Endodermal cell (in vitro differentiated cells): ENCODE measurements at regions not wholly inside any gene's neighbourhood (a gene's known extent, or its start where the extent isn't known, plus 50 kb on each side); places are given as distances from the start of the nearest gene placed in this dataset.
A peak's percentile ranks its signal among the peaks of the same experiment; 100 is the strongest.

Experiments used
- DNase-seq: peaks from one replicate; pipeline ENCODE4 v3.0.0-alpha.2; 2017
- H3K27ac ChIP-seq: 2 replicates; pipeline ENCODE4 v1.5.1; 2013; ENCODE audit warnings: mild to moderate bottlenecking, low read depth, low read length, moderate library complexity
- H3K27me3 ChIP-seq: 2 replicates; pipeline ENCODE4 v1.6.1; 2013; ENCODE audit warnings: mild to moderate bottlenecking, low read length, moderate library complexity; ENCODE audit not compliant: insufficient read depth, control insufficient read depth, poor library complexity, severe bottlenecking
- H3K36me3 ChIP-seq: 2 replicates; pipeline ENCODE4 v1.7.0; 2013; ENCODE audit warnings: mild to moderate bottlenecking, low read length, moderate library complexity; ENCODE audit not compliant: control insufficient read depth, insufficient read depth
- H3K4me1 ChIP-seq: one replicate; pipeline ENCODE4 v1.7.0; 2013; ENCODE audit warnings: low read length; ENCODE audit not compliant: control insufficient read depth, insufficient read depth
- H3K4me3 ChIP-seq: 2 replicates; pipeline ENCODE4 v1.5.1; 2013; ENCODE audit warnings: mild to moderate bottlenecking, low read length, moderate library complexity
- H3K9ac ChIP-seq: 2 replicates; pipeline ENCODE4 v1.6.1; 2013; ENCODE audit warnings: mild to moderate bottlenecking, low read length, moderate library complexity; ENCODE audit not compliant: poor library complexity, severe bottlenecking; ENCODE audit errors: extremely low read depth
- H3K9me3 ChIP-seq: 2 replicates; pipeline ENCODE4 v1.6.1; 2013; ENCODE audit warnings: mild to moderate bottlenecking, low read length, moderate library complexity; ENCODE audit not compliant: control insufficient read depth
- H3K27ac Mint-ChIP-seq: 2 replicates; pipeline ENCODE4 v1.8.0; 2020; ENCODE audit warnings: mixed read lengths
- H3K27me3 Mint-ChIP-seq: 2 replicates; pipeline ENCODE4 v1.8.0; 2021; ENCODE audit warnings: mild to moderate bottlenecking, mixed read lengths; ENCODE audit not compliant: insufficient read depth
- H3K36me3 Mint-ChIP-seq: 2 replicates; pipeline ENCODE4 v1.8.0; 2020; ENCODE audit warnings: low read depth, mixed read lengths
- H3K4me1 Mint-ChIP-seq: 2 replicates; pipeline ENCODE4 v1.8.0; 2020; ENCODE audit warnings: mixed read lengths
- H3K4me3 Mint-ChIP-seq: 2 replicates; pipeline ENCODE4 v1.8.0; 2020; ENCODE audit warnings: mild to moderate bottlenecking, moderate library complexity, mixed read lengths
- H3K9me3 Mint-ChIP-seq: 2 replicates; pipeline ENCODE4 v1.8.0; 2020; ENCODE audit warnings: mild to moderate bottlenecking, mixed read lengths
- WGBS, 2 experiments: methylation state at CpG; one replicate each; pipeline versions ENCODE4 v1.1.5 to v1.1.7; 2013; ENCODE audit warnings: missing lambda C conversion rate in 2 of 2, mixed read lengths in 1 of 2; ENCODE audit not compliant: insufficient coverage in 1 of 2, insufficient read length in 1 of 2; 5-methylcytosine and 5-hydroxymethylcytosine counted together
- TF ChIP-seq, protein P1 (sequence below): fragments of 200-600 bp; sonication (generic); conservative IDR thresholded peaks from 2 replicates; pipeline ENCODE4 v1.5.0; 2021; ENCODE audit warnings: antibody characterized with exemption, mild to moderate bottlenecking

DNA sequence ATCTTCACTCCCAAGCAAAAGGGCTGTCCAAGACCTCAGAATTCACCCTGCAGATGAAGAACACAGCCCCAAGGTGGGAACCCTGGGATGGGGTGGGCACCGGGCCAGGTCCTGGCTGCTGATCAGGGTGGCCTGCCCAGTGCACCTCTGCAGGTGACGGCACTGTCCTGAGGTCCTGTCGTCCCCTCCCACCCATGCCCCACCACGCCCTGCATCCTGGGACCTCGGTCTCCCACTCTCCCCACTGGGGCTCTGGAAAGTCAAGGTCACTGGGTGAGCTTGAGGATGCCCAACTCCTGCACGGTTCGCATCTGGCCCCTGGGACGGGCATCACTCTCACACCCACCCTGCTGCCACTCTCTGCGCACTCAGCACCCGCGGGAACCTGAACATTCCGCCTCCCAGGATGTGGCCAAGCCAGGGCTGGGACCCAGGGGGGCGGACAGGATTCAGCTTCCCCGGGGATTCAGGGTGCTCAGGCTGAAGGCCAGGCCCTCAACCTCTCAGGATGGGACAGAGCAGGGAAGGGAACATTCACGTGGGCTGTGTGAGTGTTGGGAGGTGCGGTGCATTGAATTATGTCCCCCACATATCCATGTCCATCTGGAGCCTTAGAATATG lies 115.9 kb downstream of the CPZ start:
- no peak overlapping the region for H3K27ac Mint-ChIP-seq
- Histone ChIP-seq H3K27me3 (no peaks in the 10 kb centered on the region), H3K4me1 (no peaks in the 10 kb centered on the region), H3K9me3 (peaks cover 13% of the 10 kb centered on the region), H3K9ac (no peak overlapping the region), H3K27ac (no peak overlapping the region), H3K36me3 (no peaks in the 10 kb centered on the region), H3K4me3 (no peak overlapping the region)
- DNase-seq: peak; percentile 12
- TF ChIP-seq, protein P1, sequence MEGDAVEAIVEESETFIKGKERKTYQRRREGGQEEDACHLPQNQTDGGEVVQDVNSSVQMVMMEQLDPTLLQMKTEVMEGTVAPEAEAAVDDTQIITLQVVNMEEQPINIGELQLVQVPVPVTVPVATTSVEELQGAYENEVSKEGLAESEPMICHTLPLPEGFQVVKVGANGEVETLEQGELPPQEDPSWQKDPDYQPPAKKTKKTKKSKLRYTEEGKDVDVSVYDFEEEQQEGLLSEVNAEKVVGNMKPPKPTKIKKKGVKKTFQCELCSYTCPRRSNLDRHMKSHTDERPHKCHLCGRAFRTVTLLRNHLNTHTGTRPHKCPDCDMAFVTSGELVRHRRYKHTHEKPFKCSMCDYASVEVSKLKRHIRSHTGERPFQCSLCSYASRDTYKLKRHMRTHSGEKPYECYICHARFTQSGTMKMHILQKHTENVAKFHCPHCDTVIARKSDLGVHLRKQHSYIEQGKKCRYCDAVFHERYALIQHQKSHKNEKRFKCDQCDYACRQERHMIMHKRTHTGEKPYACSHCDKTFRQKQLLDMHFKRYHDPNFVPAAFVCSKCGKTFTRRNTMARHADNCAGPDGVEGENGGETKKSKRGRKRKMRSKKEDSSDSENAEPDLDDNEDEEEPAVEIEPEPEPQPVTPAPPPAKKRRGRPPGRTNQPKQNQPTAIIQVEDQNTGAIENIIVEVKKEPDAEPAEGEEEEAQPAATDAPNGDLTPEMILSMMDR: no peak
- H3K4me1 Mint-ChIP-seq: no peaks in the 10 kb centered on the region
- H3K27me3 Mint-ChIP-seq: peaks cover 6% of the 10 kb centered on the region
- WGBS, 2 experiments: 87 to 100% methylated on average over 3 to 16 of the region's 16 CpGs
- no peak overlapping the region for H3K4me3 Mint-ChIP-seq
- H3K9me3 Mint-ChIP-seq: peaks cover 17% of the 10 kb centered on the region
- no peaks in the 10 kb centered on the region for H3K36me3 Mint-ChIP-seq

DNA sequence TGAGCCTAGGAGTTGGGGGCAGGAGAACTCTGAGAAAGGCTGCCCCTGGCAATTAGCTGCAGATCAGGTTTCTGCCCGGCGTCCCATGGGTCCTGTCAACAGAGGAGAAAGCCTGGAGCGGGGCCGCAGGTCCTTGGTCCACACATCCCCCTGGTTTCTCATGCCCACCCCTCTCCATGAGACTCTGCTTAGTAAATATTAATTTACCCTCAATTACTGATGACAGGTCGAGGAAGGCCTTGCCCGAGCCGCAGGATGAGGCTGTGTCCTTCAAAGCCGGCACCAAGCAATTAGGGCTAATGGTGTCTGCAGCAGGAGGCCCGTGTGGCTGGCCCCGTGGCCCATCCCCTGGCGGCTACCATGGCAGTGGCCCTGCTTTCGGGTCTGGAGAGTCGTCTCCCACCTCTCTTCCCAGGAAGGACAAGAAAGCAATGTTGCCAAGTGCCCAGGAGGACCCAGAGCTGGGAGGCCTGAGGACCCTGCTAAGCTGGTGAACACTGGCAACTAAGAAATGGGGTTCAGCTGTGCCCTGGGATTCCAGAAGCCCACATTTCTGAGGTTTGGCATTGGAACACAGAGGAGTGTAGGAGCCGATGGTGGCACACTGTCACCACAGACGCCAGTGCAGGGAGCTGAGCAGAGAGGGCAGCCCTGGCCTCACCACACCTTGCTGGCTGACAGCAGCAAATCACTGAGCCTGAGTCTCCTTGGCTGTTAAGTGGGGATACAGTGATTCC lies 114.6 kb downstream of the CPZ start:
- Histone ChIP-seq H3K9ac (no peak overlapping the region), H3K27ac (no peak overlapping the region), H3K36me3 (no peaks in the 10 kb centered on the region), H3K9me3 (peaks cover under 1% of the 10 kb centered on the region), H3K4me3 (no peak overlapping the region), H3K4me1 (no peaks in the 10 kb centered on the region), H3K27me3 (no peaks in the 10 kb centered on the region)
- DNase-seq: peak; percentile 38
- 83 to 100% methylated on average over 2 to 15 of the region's 15 CpGs for WGBS, 2 experiments
- Mint-ChIP-seq H3K4me1 (no peaks in the 10 kb centered on the region), H3K4me3 (no peak overlapping the region), H3K27me3 (peaks cover 5% of the 10 kb centered on the region), H3K36me3 (no peaks in the 10 kb centered on the region), H3K27ac (no peak overlapping the region), H3K9me3 (peaks cover 4% of the 10 kb centered on the region)
- TF ChIP-seq, protein P1: no peak

DNA sequence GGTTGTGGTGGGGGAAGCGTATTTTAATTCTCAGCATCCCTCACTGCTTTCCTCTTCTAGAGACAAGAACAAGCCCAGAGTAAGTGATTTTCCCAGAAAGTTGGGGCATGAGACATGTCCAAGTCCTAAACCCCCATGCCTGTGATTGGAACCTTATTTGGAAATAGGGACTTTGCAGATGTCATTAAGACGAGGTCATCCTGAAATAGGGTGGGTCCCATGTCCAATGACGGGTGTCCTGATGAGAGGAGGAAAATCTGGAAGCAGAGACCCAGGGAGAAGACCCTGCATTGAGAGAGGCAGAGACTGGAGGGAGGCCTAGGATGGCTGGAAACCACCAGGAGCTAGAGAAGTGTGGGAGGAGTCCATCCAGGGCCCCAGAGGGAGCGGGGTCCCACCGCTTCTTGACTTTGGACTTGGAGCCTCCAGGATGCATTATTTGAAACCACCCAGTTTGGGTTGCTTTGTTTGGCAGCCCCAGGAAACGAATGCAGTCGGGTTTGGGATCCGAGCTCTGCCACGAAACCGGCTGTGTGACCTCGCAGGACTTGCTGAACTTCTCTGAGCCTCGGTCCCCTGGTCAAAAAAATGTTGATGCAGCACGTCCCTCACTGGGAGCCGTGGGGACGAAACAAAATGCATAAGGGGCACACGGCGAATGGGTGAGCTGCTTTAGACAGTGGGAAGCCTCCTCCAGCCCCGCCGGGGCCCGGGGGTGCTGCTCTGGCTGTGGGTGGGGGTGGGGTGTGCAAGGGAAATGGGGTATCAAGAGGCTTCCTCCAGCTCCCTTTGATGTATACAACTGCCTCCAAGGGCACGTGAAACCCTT lies 113.9 kb downstream of the CPZ start:
- no peak overlapping the region for H3K4me3 ChIP-seq
- no peaks in the 10 kb centered on the region for H3K27me3 ChIP-seq
- Mint-ChIP-seq H3K4me1 (no peaks in the 10 kb centered on the region), H3K27ac (no peak overlapping the region), H3K27me3 (peaks cover 5% of the 10 kb centered on the region), H3K36me3 (no peaks in the 10 kb centered on the region), H3K9me3 (peaks cover 4% of the 10 kb centered on the region), H3K4me3 (no peak overlapping the region)
- H3K9me3 ChIP-seq: no peaks in the 10 kb centered on the region
- 83 to 84% methylated on average over 15 to 20 of the region's 21 CpGs for WGBS, 2 experiments
- no peaks in the 10 kb centered on the region for H3K36me3 ChIP-seq
- TF ChIP-seq, protein P1: no peak
- DNase-seq: peak; percentile 42
- H3K27ac ChIP-seq: no peak overlapping the region
- no peak overlapping the region for H3K9ac ChIP-seq
- H3K4me1 ChIP-seq: no peaks in the 10 kb centered on the region
